CD4-positive, alpha-beta T cell (primary cell): ENCODE measurements at regions not wholly inside any gene's neighbourhood (a gene's known extent, or its start where the extent isn't known, plus 50 kb on each side); places are given as distances from the start of the nearest gene placed in this dataset.

Experiments
- ATAC-seq: fragments of 200-7000 bp; cut with Tn5 transposase; one replicate; pipeline ENCODE4 v1.10.0; 2022; ENCODE audit warnings: mild to moderate bottlenecking; ENCODE audit not compliant: poor library complexity
- CTCF ChIA-PET: fragments of 350-600 bp; sonication (Branson Sonifier 250); formaldehyde crosslinking; loops from one replicate; lab custom pipeline; 2021; ENCODE audit warnings: antibody characterized with exemption, inconsistent platforms; lab: Charles Lee
- POLR2A ChIA-PET: fragments of 350-600 bp; sonication (Branson Sonifier 250); formaldehyde crosslinking; loops from one replicate; lab custom pipeline; 2021; ENCODE audit warnings: antibody characterized with exemption, inconsistent platforms; lab: Charles Lee
- DNase-seq, 14 experiments: peaks; one replicate each; pipeline ENCODE4 v3.0.0-alpha.2; 2013 to 2020; ENCODE audit warnings: mixed read lengths in 2 of 14
- H3K27ac ChIP-seq, 2 donors: one replicate each; pipeline versions ENCODE4 v1.5.1 to v1.7.0; 2013; ENCODE audit warnings: low read length in 2 of 2, low read depth in 1 of 2, mild to moderate bottlenecking in 1 of 2
- H3K27me3 ChIP-seq, 2 experiments: 1 replicate in 1 of 2; 2 replicates in 1 of 2; pipeline versions ENCODE4 v1.6.1 to v1.7.0; 2013; ENCODE audit warnings: low read length in 2 of 2, control low read depth in 1 of 2, mild to moderate bottlenecking in 1 of 2, moderate library complexity in 1 of 2; ENCODE audit not compliant: insufficient read depth in 2 of 2, control insufficient read depth in 1 of 2
- H3K36me3 ChIP-seq: one replicate; pipeline ENCODE4 v1.6.1; 2013; ENCODE audit warnings: low read length, control low read depth; ENCODE audit not compliant: insufficient read depth
- H3K4me1 ChIP-seq: one replicate; pipeline ENCODE4 v1.6.1; 2013; ENCODE audit warnings: low read length, control low read depth; ENCODE audit not compliant: insufficient read depth
- H3K4me3 ChIP-seq: one replicate; pipeline ENCODE4 v1.5.1; 2013; ENCODE audit warnings: mild to moderate bottlenecking, low read length, moderate library complexity
- H3K9me3 ChIP-seq, 2 experiments: 1 replicate in 1 of 2; 2 replicates in 1 of 2; pipeline versions ENCODE4 v1.6.1 to v1.7.0; 2013; ENCODE audit warnings: low read length in 2 of 2, mild to moderate bottlenecking in 2 of 2, control low read depth in 1 of 2, moderate library complexity in 1 of 2; ENCODE audit not compliant: control insufficient read depth in 1 of 2, insufficient read depth in 1 of 2
- H3K27ac Mint-ChIP-seq: one replicate; pipeline ENCODE4 v1.8.0; 2020; ENCODE audit warnings: mixed read lengths
- H3K27me3 Mint-ChIP-seq: one replicate; pipeline ENCODE4 v1.8.0; 2021; ENCODE audit warnings: mixed read lengths
- H3K36me3 Mint-ChIP-seq: one replicate; pipeline ENCODE4 v1.8.0; 2021; ENCODE audit warnings: low read depth, mixed read lengths
- H3K4me1 Mint-ChIP-seq: one replicate; pipeline ENCODE4 v1.8.0; 2021; ENCODE audit warnings: low read depth, mixed read lengths
- H3K4me3 Mint-ChIP-seq: one replicate; pipeline ENCODE4 v1.8.0; 2020; ENCODE audit warnings: mild to moderate bottlenecking, mixed read lengths
- H3K9me3 Mint-ChIP-seq: one replicate; pipeline ENCODE4 v1.8.0; 2020; ENCODE audit warnings: mixed read lengths
- CTCF ChIP-seq: fragments of 200-600 bp; IDR thresholded peaks from one replicate; pipeline ENCODE4 v1.8.0; 2022; ENCODE audit warnings: antibody characterized with exemption, mild to moderate bottlenecking
- intact Hi-C, 2 experiments: fragments of 100-400 bp; cut with DNase I in 1 of 2; cut with micrococcal nuclease in 1 of 2; formaldehyde crosslinking; loops; one replicate each; pipeline versions ENCODE4 v1.15.1 to v1.9.0; 2023 to 2025; cut with DNase I, micrococcal nuclease

- no peak overlapping the region for H3K4me3 Mint-ChIP-seq
- intact Hi-C loops, result no loop called here
These were observed 173.8 kb upstream of the NRSN1 start for GRCh38 chr6:23952245-23952644.

GRCh38 chr6:23953976-23954375 lies 172.0 kb upstream of the NRSN1 start:
- H3K27ac ChIP-seq, result no peak overlapping the region
- CTCF ChIA-PET, result no interaction called here
- no peaks in the 10 kb centered on the region for H3K36me3 Mint-ChIP-seq
- no peak for TF ChIP-seq CTCF
- POLR2A ChIA-PET, result no interaction called here
- no peak overlapping the region for H3K27ac Mint-ChIP-seq
- H3K4me1 ChIP-seq, result no peaks in the 10 kb centered on the region
- no peaks in the 10 kb centered on the region for H3K36me3 ChIP-seq
- no peaks in the 10 kb centered on the region for H3K27me3 ChIP-seq
- H3K9me3 Mint-ChIP-seq, result no peaks in the 10 kb centered on the region
- ATAC-seq (no peak), DNase-seq (no peak)
- no peaks in the 10 kb centered on the region for H3K27me3 Mint-ChIP-seq
- no peak overlapping the region for H3K4me3 Mint-ChIP-seq
- no peaks in the 10 kb centered on the region for H3K9me3 ChIP-seq
- H3K4me1 Mint-ChIP-seq, result no peaks in the 10 kb centered on the region
- no peak overlapping the region for H3K4me3 ChIP-seq
- intact Hi-C loops, result no loop called here

More at GRCh38 chr6:23952245-23952644, 173.8 kb upstream of the NRSN1 start:
- no peak overlapping the region for H3K4me3 ChIP-seq
- Mint-ChIP-seq H3K27me3 (no peaks in the 10 kb centered on the region), H3K9me3 (no peaks in the 10 kb centered on the region), H3K36me3 (no peaks in the 10 kb centered on the region), H3K27ac (no peak overlapping the region), H3K4me1 (no peaks in the 10 kb centered on the region)
- H3K27me3 ChIP-seq, result no peaks in the 10 kb centered on the region
- no peak for TF ChIP-seq CTCF
- H3K27ac ChIP-seq, result no peak overlapping the region
- ChIA-PET POLR2A (no interaction called here), CTCF (no interaction called here)
- no peaks in the 10 kb centered on the region for H3K36me3 ChIP-seq
- H3K4me1 ChIP-seq, result no peaks in the 10 kb centered on the region
- ATAC-seq (no peak), DNase-seq (no peak)
- no peaks in the 10 kb centered on the region for H3K9me3 ChIP-seq

- ATAC-seq, result no peak
- Mint-ChIP-seq H3K4me1 (no peaks in the 10 kb centered on the region), H3K4me3 (no peak overlapping the region), H3K36me3 (no peaks in the 10 kb centered on the region), H3K27me3 (no peaks in the 10 kb centered on the region), H3K9me3 (no peaks in the 10 kb centered on the region), H3K27ac (no peak overlapping the region)
- H3K9me3 ChIP-seq, result no peaks in the 10 kb centered on the region
- no peaks in the 10 kb centered on the region for H3K4me1 ChIP-seq
- POLR2A ChIA-PET, result no interaction called here
- intact Hi-C loops, result no loop called here
- H3K27ac ChIP-seq, result no peak overlapping the region
- H3K36me3 ChIP-seq, result no peaks in the 10 kb centered on the region
- H3K27me3 ChIP-seq, result no peaks in the 10 kb centered on the region
- TF ChIP-seq CTCF, result no peak
- no peak overlapping the region for H3K4me3 ChIP-seq
- CTCF ChIA-PET, result no interaction called here
- no peak for DNase-seq
These were observed 169.0 kb upstream of the NRSN1 start for GRCh38 chr6:23957017-23957416.
